Spleen (tissue), 7 donors: ENCODE measurements at regions not wholly inside any gene's neighbourhood (a gene's known extent, or its start where the extent isn't known, plus 50 kb on each side); places are given as distances from the start of the nearest gene placed in this dataset.

Experiments
- CTCF ChIP-seq, 11 experiments: fragments of 200-600 bp in 7 of 11; fragments of 450-650 bp in 4 of 11; sonication (generic) in 4 of 11; IDR thresholded peaks in 8 of 11; conservative IDR thresholded peaks in 3 of 11; 1 replicate in 7 of 11; 2 replicates in 4 of 11; pipeline versions ENCODE4 v1.4.0 to v1.8.0; 2016 to 2021; ENCODE audit warnings: antibody characterized with exemption in 11 of 11, inconsistent platforms in 4 of 11, mild to moderate bottlenecking in 1 of 11
- POLR2A ChIP-seq, 3 donors: fragments of 450-650 bp; IDR thresholded peaks; one replicate each; pipeline ENCODE4 v1.5.1; 2017; ENCODE audit warnings: antibody characterized with exemption in 3 of 3, mild to moderate bottlenecking in 1 of 3
- POLR2AphosphoS5 ChIP-seq, 3 donors: sonication (generic); formaldehyde crosslinking; IDR thresholded peaks; one replicate each; pipeline ENCODE4 v1.5.1; 2017; ENCODE audit warnings: antibody characterized with exemption in 3 of 3
- donor health status: DM: no; HTN: no; CAD: no; lungs with moderate emphysema.
- donor health status: DM: no; HTN: no; CAD: no.
- donor health status: DM: no; HTN: no; CAD: no.

DNA sequence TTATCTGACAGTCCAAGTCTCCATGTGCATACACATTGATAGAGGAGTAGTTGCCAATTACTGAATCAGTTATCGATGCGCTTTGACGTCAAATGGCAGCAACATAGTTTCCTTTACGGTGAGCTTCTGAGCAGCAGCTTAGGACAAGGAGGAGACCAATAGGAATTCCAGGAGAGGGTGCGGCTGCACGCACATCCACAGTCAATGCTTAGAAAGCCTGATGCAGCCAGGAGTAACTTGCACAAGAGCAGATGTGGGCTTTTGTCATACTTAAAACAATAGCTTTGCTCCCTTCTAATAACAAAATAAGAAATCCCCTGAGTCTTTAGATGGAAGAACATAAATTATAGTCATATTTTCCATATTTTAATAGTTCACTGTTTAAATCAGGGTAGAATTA is 442.1 kb downstream of the BCKDHB start:
- TF ChIP-seq CTCF (IDR thresholded peaks at IDR 0.05 in 8 of 11, conservative IDR thresholded peaks at IDR 0.05 in 3 of 11) (no peak), POLR2AphosphoS5 (IDR thresholded peaks at IDR 0.05) (no peak), POLR2A (IDR thresholded peaks at IDR 0.05) (no peak)
